CD4-positive, alpha-beta T cell treated with Interferon alpha-2 for 1 hour (primary cell): ENCODE measurements at regions not wholly inside any gene's neighbourhood (a gene's known extent, or its start where the extent isn't known, plus 50 kb on each side); places are given as distances from the start of the nearest gene placed in this dataset.
A peak's percentile ranks its signal among the peaks of the same experiment; 100 is the strongest.

ENCODE experiments used
- DNase-seq, 2 donors: peaks; one replicate each; pipeline ENCODE4 v3.0.0-alpha.2; 2020 to 2022

- DNase-seq = no peak
These were observed 211.3 kb downstream of the GPD2 start for GRCh38 chr2:156647377-156648010.

- no peak for DNase-seq
These were observed 212.3 kb downstream of the GPD2 start for GRCh38 chr2:156648522-156648921.

GRCh38 chr2:156649596-156649995 is 213.4 kb downstream of the GPD2 start:
- no peak for DNase-seq

- no peak for DNase-seq
These were observed 216.5 kb downstream of the GPD2 start for GRCh38 chr2:156652691-156653090.

DNA sequence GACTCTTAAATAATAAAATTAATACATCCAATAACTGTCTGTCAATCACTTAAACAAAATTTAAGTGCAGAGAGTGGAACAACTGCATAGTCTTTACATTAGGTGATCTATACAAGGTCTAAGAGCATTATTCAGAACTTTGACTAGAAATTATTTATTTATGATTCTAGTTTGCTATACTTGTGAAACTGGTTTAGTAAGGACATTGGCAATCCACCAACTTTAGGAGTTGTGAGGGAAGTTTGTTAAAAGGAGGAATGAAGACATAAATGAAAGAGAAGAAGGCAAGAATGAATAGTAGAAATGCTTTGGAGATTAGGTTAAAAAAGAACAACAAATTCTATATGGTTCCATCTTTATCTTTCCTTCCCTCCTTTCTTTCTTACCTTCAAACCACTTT is 217.5 kb downstream of the GPD2 start:
- no peak for DNase-seq

DNA sequence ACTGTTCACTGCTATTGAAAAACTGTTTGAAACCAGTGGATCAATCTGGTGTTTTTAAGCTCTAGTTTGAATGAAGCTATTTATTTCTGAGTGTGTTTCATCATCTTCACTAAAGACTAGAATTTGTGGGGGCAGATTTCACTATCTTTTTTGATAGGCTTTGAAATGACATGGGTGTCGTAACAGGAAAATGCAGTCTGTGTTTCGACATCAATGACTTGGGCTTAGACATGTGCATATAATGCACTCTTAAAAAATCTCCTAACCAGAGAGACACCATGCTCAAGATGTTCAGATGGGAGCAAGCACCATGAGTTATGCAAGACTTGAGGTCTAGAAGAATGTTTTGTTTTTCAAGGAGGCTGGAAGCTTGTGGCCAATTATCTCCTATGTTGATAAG is 221.6 kb downstream of the GPD2 start:
- no peak for DNase-seq

DNA sequence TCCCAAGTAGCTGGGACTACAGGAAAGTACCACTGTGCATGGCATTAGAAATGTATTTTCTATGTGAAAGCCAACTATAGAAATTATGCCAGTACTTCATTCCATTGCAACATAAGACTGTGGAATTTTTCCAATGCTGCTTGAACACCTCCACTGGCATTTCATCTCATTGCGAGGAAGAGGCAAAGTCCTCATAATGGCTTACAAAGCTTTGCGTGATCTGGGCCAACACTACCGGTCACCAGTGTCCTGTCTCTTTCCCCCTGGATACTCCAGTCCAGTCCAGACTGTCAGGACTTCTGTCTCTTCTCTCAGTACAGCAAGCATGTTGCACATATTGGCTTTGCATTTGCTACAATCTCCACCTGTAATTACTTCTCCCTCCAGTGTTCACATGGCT is 223.5 kb downstream of the GPD2 start:
- no peak for DNase-seq

DNA sequence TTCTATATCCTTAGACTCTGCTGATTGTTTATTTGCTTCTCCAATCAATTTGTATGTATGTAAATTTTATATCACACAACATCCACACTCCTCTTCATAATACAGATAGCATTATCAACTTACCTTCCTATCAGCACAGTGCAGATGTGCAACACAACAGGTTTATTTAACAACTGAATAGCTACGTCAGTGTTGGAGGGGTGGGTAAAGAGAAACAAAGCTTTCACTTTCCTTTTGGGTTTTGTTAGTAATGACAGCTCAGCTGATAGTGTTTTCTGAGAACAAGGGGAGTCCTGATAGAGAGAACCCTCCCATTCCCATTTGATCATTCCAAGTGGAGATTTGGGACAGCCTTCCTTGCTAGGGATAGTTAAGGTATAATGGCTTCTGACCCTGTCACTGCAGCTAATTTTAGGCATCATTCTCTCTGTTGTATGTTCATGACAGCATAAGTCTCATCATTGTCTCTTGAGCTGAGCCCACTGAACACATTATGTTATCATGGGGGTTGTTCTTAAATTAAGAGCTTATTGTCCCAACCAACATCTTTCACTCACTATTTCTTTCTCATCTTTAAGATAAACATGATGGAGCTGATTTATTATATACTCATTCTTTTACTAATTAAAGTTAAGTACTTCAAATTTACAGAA is 227.7 kb downstream of the GPD2 start:
- DNase-seq = peak in 1 of 2 donors; percentile 33

DNA sequence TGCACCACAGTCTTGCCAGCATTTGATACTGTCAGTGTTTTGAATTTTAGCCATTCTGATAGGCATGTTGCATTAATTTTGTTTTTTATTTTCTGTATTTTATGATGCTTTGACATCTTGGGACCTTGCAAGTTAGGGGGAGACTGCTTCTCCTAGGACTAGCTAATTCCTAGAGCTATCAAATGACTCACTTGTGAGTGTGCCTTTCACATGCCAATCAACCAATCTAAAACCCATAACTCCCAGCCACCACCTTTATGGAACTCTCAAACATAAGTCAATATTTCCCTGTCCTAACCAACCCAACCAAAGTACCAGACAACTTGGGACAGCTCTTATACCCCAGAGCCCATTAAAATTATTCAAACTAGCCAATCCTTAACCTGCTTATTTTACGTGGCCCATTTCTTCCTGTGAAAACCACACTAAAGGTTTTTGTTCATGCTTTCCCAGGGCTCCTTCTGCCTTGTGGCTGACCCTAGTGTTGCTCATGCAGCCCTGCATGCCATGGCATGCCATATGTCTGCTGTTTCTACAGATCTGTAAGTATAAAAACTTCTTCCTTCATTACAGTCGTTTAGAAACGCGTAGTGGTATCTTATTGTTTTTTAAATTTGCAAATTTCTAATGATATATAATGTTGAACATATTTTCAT is 230.1 kb downstream of the GPD2 start:
- DNase-seq = no peak

DNA sequence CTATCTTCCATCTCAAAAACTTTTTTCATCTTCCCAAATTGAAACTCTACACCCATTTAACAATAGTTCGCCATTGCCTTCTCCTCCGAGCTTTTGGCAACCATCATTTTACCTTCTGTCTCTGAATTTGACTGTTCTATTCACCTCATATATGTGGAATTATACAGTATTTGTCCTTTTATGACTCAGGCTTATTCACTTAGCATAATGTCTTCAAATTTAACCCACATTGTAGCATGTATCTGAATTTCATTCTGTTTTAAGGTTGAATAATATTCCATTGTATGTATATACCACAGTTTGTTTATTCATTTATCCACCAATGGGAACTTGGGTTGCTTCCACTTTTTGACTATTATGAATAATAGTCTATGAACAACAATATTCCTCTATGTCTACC is 233.9 kb downstream of the GPD2 start:
- no peak for DNase-seq

GRCh38 chr2:156671706-156672361 is 235.7 kb downstream of the GPD2 start:
- DNase-seq = no peak

DNA sequence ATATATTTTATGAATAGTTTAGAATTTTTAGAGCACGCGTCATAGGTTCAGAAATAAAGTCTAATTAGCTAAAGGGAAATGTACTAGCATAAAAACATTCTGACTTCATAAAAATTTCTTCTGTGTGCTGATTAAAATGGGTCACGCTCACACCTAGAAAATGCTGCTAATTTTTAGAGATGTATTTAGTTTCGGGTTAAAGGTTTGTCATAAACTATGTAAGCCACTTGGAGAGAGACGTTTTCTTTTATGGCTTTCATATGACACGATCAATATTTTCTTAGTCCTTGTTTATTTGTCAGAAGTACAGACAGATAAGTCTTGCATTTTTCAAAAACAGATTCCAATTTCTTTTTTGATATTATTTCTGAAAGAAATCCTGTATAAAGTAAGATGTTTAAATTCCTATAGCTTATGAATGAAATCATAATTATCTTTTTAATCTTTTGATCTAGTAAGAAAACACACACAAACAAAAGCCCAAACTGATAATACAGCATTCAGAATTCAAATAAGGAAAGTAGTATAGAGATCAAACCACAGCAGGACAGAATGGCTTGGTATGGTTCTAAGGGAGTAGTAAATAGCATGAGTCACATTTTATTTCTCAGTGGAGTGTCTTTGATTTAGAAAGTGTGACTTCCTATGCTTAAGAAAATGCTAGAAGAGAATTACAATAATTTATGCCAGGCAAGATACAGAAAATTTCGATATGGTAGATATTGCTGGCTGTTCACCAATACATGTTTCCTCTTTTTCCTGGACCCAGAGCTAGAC is 236.6 kb downstream of the GPD2 start:
- no peak for DNase-seq

DNA sequence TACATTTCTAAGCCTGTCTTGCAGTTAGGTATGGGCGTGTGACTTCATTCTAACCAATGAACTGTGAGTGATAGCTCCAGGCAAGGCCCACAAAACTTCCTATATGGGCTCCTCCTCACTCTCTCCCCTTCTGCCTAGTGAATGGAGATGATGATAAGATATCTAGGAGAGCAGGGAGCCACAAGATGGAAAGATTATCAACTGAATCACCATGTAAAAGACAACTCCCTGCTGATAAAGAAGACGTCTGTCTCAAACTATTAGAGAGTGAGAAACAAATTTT is 237.1 kb downstream of the GPD2 start:
- no peak for DNase-seq

GRCh38 chr2:156673981-156674380 is 237.8 kb downstream of the GPD2 start:
- DNase-seq = no peak

DNA sequence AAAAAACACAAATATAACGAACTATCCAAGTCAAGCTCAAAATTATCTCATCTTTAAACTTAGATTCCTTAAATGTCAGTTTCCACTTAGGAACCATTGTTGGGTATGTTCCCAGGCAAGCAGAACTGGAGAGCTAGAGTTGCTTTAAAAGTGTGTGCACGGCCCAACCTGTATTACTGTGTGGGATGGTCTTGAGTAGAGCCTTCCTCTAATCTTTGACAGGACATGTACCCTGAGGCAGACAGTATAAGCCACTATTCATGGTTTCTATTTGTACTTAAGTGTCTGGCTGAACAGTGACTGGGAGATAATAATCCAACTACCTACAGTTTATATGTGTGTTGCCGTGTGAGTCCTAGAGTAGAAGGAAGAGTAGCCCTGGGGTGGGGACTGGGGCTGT is 239.7 kb downstream of the GPD2 start:
- no peak for DNase-seq

- DNase-seq = no peak
These were observed 243.6 kb downstream of the GPD2 start for GRCh38 chr2:156679820-156680219.

GRCh38 chr2:156680266-156680665 is 244.1 kb downstream of the GPD2 start:
- DNase-seq = no peak

- no peak for DNase-seq
These were observed 250.9 kb downstream of the GPD2 start for GRCh38 chr2:156687126-156687525.

GRCh38 chr2:156687715-156688114 is 251.5 kb downstream of the GPD2 start:
- no peak for DNase-seq

DNA sequence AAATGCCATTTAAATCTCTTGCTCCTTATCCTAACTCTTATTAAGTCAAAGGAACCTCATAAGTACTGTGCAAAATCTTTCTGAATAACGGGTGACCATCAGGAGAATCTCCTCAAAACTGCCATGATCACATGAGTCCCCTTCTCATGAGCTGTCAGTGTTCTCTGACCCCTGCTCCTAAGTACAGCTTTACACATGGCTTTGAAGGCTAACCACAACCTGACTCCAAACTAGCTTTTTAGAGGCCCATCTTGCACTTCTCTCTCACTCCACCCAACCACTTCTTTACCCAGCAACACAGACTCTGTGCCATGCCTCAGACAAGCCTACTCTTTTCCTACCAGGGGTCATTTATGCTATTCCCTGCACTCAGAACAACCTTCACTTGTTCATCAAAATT is 253.8 kb downstream of the GPD2 start:
- DNase-seq = no peak

GRCh38 chr2:156691014-156691413 is 254.8 kb downstream of the GPD2 start:
- DNase-seq = no peak

DNA sequence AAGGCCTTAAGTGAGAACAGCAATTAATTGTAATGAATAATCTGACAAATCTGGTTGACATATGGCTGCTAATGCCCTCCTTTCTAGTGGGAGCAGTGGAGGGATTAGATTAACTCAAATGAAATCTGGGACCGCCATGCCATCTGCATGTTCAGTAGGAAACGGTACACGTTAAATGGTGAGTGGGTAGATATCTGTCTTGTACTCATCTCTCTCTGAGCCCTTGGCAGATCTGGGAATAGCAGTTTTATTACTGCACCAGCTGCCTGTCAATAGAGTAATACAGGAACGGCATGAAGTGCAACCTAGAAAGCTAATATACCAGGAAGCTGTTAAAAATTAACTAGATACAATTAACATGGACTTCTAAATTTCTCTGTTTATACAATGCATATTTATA is 258.8 kb downstream of the GPD2 start:
- no peak for DNase-seq

GRCh38 chr2:156695595-156695994 is 259.4 kb downstream of the GPD2 start:
- no peak for DNase-seq
